NCI-H82 (cell line): ENCODE measurements at regions not wholly inside any gene's neighbourhood (a gene's known extent, or its start where the extent isn't known, plus 50 kb on each side); places are given as distances from the start of the nearest gene placed in this dataset.
A peak's percentile ranks its signal among the peaks of the same experiment; 100 is the strongest.
"Not testable (repeated sequence)": the region's sequence is repeated elsewhere in the genome, so short reads cannot be mapped to it uniquely, and the experiment has no call there.

Experiments
- DNase-seq: peaks from one replicate; lab custom pipeline; 2025; lab: John Stamatoyannopoulos, UW

GRCh38 chr14:100419856-100420255, 96.7 kb downstream of the SLC25A47 start:
- DNase-seq: peak; percentile 44

GRCh38 chr14:100421756-100422470, 98.8 kb downstream of the SLC25A47 start:
- no peak for DNase-seq

- no peak for DNase-seq
Measured at GRCh38 chr14:100422556-100423316, 99.6 kb downstream of the SLC25A47 start.

GRCh38 chr14:100423317-100424010, 100.3 kb downstream of the SLC25A47 start:
- DNase-seq: no peak

GRCh38 chr14:100424504-100425428, 101.6 kb downstream of the SLC25A47 start:
- no peak for DNase-seq

- no peak for DNase-seq
Measured at GRCh38 chr14:100425429-100425827, 102.3 kb downstream of the SLC25A47 start.

GRCh38 chr14:100426314-100426713, 103.2 kb downstream of the SLC25A47 start:
- no peak for DNase-seq

- DNase-seq: no peak
Measured at GRCh38 chr14:100427166-100427565, 104.0 kb downstream of the SLC25A47 start.

- DNase-seq: no peak
Measured at GRCh38 chr14:100428727-100429126, 105.6 kb downstream of the SLC25A47 start.

GRCh38 chr14:100429537-100429936, 106.4 kb downstream of the SLC25A47 start:
- no peak for DNase-seq

GRCh38 chr14:100430571-100430970, 107.4 kb downstream of the SLC25A47 start:
- DNase-seq: no peak

GRCh38 chr14:100431461-100431860, 108.3 kb downstream of the SLC25A47 start:
- DNase-seq: not testable (repeated sequence)

GRCh38 chr14:100432652-100433427, 109.7 kb downstream of the SLC25A47 start:
- no peak for DNase-seq

- no peak for DNase-seq
Measured at GRCh38 chr14:100433428-100433814, 110.3 kb downstream of the SLC25A47 start.

- no peak for DNase-seq
Measured at GRCh38 chr14:100434033-100434601, 111.0 kb downstream of the SLC25A47 start.

GRCh38 chr14:100434911-100435438, 111.8 kb downstream of the SLC25A47 start:
- no peak for DNase-seq

- DNase-seq: no peak
Measured at GRCh38 chr14:100435459-100435858, 112.3 kb downstream of the SLC25A47 start.

GRCh38 chr14:100436745-100437406, 113.7 kb downstream of the SLC25A47 start:
- peak; percentile 52 for DNase-seq

- no peak for DNase-seq
Measured at GRCh38 chr14:100438271-100438670, 115.1 kb downstream of the SLC25A47 start.
